ENCODE measurements at regions not wholly inside any gene's neighbourhood (a gene's known extent, or its start where the extent isn't known, plus 50 kb on each side); places are given as distances from the start of the nearest gene placed in this dataset.
"Not testable (repeated sequence)": the region's sequence is repeated elsewhere in the genome, so short reads cannot be mapped to it uniquely, and the experiment has no call there.

DNA sequence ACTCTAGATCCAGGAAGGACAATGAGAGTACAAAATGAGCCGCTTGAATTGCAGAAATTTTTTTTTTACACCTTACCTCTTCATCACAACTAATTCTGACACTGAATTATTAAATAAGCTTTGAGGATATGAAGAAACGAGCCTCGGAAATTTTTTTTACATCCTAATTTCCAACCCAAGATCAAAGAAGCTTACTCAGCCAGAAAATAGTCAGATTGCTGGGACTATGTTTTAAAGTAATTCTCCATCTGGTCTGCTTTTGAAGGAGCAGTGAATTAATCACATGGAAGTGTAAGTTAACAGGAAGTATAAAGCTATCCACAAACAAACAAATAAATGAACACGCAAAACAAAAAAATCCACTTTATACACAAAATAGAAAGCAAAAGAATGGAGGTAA is 437.0 kb upstream of the KCNMB2 start:
- DNase-seq (ENCODE audit: low spot score) = no peak

DNA sequence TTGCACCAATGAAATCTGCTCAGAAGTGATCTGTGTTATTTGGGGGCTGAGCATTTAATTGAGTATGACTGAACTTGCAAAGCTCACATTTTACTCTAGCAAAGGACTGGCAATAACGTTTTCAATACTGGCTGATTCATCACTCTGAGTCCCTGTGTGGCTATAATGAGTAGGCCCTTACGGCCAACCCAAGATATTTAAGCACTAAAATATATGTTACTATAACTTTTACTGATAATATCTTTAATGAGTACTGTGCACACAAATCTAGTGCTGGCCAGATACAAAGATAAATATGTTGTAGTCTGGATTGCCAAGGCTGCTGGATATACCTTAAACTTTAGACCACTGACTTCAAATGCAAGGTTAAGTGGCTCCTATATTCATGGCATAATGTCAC is 436.4 kb upstream of the KCNMB2 start:
- no peak for DNase-seq (ENCODE audit: low spot score)

DNA sequence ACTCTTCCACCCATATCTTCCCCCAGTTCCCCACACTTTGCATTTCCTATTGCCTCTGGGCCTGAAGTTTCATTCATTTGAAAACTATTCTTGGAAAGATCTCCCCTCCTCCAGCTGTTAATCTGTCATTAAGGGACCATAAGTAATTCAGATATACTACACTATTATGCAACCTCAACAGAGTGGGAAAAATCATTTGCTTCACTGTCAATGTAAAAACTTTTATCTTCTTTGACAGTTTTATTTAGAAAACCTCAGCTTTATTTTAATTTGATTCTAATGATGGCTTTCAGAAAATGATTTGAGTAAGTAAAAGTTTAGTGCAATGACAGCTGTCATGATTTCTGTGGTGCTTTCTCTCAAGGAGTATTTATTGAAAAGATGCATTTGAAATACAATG is 435.3 kb upstream of the KCNMB2 start:
- no peak for DNase-seq (ENCODE audit: low spot score)

DNA sequence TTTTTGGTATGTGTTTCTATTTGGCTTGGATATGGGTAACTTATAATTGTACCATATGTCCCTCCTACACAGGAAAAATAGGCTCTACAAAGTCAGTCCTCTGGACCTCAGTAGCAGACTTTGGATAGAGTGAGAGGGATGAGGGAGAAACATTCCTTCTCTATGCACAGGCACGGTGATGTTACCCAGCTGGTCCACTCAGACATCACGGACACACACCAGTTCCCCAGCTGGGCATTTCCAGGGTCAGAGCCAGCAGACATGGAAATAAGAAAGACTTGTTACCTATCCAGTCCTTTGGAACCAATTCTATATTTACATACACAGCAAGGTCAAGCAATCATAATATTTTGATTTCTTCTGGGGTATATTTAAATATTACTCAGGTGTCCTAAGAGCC is 433.1 kb upstream of the KCNMB2 start:
- DNase-seq (ENCODE audit: low spot score) = no peak

DNA sequence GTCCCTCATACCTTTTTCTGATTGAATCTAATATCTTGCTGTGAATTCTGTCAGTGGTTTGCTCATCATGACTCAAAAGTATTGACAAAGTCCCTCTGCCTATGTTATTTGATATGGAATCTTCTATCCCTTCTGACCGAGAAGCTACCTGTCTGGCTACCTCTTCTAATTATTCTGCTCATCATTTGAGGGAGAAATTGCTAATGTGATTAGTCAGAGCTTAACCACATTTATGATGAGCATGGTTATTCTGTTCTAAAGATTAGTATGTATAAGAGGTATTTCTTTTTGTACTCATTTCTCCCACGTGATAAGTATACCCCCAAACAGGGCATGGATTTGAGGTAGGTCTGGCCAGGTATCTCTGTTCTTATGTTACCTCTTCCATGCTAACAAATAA is 428.4 kb upstream of the KCNMB2 start:
- no peak for DNase-seq (ENCODE audit: low spot score)

DNA sequence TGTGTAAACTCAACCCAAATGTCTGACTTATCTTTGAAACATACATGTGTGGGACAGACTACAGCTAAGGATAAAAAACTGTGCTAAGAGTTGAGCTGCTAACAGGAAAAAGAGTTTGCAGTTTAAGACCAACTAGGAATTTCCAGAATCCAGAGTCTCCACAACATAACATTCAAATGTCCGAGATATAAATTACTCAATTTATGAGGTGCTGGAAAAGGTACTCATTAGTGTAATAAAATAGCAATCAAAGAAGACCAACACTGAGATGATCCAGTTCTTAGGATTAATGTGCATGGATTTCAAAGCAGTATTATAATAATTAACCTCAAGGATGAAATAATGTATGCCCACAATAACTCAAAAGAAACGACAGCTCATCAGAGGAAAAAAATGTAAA is 426.5 kb upstream of the KCNMB2 start:
- DNase-seq (ENCODE audit: low spot score) = no peak

DNA sequence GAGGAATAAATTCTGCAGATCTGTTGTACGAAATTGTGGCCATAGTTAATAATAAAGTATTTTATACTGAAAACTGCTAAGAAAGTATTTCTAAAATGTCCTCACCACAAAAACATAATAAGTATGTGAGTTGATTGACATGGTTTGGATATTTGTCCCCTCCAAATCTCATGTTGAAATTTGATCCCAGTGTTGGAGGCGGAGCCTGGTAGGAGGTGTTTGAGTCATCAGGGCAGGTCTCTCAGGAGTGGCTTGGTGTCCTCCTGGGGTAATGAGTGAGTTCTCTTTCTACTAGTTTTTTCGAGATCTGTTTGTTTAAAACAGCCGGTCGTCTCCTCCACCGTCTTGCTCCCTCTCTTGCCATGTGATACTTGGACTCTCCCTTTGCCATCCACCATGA is 424.1 kb upstream of the KCNMB2 start:
- DNase-seq (ENCODE audit: low spot score) = no peak

DNA sequence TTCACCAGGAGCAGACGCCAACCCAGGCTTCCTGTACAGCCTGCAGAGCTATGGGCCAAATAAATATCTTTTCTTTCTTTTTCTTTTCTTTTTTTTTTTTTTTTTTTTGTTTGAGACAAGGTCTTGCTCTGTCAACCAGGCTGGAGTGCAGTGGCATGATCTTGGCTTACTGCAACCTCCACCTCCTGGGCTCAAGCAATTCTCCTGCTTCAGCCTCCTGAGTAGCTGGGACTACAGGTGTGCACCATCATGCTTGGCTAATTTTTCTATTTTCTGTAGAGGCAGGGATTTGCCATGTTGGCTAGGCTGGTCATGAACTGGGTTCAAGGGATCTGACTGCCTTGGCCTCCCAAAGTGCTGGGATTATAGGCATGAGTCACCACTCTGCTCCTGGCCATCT is 423.7 kb upstream of the KCNMB2 start:
- DNase-seq (ENCODE audit: low spot score) = not testable (repeated sequence)

DNA sequence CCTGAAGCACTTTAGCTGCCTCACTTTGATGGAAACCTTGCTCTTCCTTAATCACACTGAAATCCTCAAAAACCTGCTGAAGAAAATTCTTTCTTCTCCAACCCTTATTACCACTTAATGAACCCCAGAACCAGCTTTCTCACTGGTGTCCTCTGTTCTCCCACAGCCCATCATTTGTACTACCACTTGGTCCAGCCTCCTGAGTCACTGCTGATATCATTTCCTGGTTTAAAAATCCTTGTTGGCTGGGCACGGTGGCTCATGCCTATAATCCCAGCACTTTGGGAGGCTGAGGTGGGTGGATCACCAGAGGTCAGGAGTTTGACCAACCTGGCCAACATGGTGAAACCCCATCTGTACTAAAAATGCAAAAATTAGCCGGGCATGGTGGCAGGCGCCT is 418.6 kb upstream of the KCNMB2 start:
- no peak for DNase-seq (ENCODE audit: low spot score)

DNA sequence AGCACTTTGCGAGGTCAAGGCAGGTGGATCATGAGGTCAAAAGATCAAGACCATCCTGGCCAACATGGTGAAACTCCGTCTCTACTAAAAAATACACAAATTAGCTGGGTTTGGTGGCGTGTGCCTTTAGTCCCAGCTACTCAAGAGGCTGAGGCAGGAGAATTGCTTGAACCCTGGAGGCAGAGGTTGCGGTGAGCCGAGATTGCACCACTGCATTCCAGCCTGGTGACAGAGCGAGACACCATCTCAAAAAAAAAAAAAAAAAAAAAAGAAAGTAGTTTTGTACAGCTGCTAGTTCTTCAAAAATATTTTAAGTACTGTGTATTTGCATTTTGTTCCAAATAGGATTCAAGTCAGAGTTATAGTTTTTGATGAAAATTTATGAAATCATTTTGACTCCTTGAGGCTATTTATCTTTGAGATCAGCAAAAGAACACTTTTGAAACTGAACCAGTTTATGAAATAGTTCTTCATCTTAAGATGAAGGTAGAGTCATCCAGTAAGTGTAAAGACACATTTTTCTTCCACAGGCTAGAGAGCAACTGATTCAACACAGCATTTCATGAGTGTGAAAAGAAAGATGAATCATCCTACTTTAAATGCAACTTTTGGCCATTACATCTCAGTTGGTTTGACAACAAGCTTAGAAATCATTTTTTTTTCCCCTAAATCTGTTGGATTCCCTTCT is 416.5 kb upstream of the KCNMB2 start:
- not testable (repeated sequence) for DNase-seq (ENCODE audit: low spot score)

DNA sequence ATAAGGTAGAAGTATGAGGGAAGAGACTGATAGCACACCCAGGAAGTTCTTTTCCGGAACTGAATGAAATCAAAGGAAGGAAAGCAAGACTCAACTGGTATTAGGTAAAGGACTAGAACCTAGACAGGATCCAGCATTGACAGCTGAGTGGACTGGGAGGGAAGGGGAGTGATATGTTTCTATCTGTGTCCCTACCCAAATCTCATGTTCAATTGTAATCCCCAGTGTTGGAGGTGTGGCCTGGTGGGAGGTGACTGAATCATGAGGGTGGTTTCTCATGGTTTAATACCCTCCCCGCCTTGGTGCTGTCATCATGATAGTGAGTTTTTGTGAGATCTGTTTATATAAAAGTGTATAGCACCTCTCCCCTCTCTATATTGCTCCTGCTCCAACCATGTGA is 415.9 kb upstream of the KCNMB2 start:
- DNase-seq (ENCODE audit: low spot score) = no peak

DNA sequence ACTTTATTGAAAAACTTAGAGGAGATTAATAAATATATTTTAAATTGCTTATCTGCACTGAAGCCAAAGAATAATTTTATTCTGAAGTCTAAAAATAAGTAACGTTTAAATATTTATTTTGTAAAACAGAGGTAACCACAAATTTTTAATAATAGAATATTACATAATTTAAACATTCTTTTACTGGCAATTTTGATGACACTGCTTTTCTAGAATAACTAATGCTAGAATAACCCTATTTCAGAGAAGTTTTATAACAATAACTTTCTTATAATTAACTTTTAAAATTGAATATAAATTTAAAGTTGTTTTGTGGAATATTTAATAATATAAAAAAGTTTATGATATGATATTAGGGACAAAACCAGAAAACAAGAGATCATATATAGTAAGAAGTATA is 409.6 kb upstream of the KCNMB2 start:
- DNase-seq (ENCODE audit: low spot score) = no peak

DNA sequence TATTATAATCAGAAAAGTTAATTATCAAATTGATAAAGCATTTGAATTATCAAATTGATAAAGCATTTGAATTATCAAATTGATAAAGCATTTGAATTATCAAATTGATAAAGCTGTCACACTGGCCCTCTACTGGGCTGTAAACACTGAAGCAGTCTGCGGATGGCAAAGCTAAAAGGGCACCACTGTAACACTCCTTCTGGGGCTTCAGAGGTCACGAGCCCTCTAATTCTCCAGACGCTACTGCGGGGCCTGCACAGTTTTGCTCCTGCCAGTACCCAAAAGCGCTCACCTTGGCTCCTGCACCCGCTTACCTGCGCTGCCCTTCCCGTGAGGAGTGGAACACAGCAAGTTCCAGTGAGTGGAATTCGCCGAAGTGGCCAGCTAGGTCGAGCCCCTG is 409.0 kb upstream of the KCNMB2 start:
- DNase-seq (ENCODE audit: low spot score) = no peak

DNA sequence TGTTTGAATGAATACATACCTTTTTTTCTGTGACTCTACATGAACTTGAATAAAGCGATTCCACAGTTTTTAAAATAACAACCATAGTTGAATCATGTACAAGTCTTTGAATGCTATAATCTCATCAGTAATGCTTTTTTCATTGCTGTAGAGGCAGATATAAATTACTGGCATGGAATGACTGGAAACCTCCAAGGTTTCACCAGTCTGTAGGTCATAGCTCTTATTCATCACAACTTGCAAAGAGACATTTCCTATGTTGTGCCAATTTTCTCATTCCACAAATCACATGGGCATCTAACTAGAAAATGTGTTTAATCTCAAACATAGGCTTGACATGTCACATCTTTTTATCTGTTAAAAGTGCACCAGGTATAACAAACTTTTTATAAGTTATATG is 407.1 kb upstream of the KCNMB2 start:
- no peak for DNase-seq (ENCODE audit: low spot score)

DNA sequence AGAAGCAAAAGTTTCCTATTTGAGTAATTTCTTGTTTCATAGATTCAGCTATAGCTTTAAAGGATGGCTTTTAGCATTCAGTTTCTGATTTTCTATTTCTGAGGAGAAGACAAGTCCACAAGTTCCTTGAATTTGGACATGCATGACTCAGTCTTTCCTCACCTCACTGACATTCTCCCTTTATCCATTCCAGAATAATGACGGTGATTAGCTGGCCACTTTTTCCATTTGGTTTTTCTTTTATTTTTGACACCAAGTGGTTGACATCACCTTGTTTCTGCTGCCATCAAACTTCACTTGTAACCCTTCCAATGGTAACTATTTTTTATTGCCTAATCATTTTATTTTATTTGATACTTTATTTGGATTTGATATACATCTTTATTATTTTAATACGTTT is 404.4 kb upstream of the KCNMB2 start:
- DNase-seq (ENCODE audit: low spot score) = no peak

DNA sequence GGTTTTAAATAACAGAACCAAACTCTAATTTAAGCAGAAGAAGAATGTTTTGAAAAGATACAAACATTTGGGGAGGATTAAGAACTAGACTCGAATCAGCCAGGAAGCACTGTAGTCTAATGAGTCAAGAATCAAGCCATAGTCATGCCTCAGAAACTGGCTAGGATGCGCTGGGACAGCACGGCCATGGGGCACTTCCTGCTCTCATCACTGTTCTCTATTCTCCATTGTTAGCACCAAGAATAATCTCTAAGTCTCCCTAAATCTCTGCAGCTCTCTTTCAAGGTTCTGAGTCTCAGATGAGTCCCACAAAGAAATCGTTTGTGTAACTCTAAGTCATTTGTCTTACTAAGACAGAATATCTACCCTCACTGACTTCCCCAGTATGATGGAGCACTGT is 399.0 kb upstream of the KCNMB2 start:
- peak; percentile 20 for DNase-seq (ENCODE audit: low spot score)

DNA sequence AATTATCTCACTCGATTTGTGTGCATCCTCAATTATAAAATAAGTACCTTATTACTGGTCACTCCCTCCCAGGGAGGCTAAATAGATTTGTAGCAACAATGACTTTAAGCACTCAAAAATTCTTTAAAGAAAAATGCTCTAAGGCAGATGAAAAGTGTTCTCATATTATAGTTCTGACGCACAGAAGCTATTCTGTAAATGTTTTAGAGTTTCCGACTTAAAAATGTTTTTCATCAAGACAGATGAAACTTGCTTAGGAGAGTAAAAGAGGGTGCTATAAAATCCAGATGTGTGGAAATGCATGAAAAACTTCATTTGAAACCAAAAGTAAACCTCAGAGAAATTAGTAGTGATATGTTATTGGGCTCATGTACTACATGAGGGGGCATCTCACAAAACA is 398.4 kb upstream of the KCNMB2 start:
- DNase-seq (ENCODE audit: low spot score) = no peak

DNA sequence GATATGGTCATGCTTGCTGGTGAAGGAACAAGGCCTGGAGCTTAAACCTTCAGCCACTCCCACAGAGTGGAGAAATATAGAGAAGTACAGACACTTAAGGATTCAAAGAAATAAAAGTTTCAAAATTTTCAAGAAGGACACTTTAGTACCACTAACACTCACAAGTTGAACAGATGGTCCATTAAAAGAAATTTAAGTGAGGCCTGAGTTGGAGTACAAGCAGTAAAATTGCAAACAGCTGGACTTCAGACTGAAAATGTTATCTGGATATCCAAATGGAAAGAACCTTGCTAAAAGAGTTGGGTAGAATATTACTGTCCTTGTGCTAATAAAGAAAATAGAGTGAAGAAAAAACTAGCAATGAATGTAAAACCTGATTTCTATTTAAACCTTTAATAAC is 397.1 kb upstream of the KCNMB2 start:
- DNase-seq (ENCODE audit: low spot score) = no peak

DNA sequence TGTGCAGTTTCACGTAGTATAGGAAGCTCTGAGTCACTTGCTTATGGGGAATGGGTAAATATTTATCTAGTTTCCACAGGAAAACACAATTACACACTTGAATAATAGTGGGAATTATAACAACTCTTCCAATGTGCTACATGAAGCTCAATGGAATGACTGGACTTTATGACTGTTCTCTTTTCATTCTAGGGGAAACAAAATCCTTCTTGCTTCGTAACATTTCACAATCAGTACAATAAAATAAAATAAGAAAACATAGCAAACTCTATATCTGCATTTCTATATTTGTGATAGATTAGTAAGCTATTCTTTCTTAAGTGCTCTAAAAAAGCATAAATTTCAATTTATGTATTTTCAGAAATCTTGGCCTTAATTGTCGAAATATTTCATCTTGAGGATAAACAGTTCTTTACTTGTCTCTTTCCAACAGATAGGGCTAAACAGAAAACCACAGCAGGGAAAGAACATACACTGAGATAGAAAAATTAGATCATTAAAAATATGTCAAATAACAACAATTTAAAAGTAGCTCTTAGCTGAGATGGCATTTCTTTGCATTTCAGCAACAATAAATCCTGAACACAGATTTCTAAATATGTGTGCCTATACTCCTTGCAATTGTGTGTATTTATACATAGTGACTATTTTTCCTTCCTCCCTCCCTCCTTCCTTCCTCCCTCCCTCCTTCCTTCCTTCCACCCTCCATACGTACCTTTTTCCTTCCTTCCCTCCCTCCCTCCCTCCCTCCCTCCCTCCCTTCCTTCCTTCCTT is 395.5 kb upstream of the KCNMB2 start:
- DNase-seq (ENCODE audit: low spot score) = no peak

DNA sequence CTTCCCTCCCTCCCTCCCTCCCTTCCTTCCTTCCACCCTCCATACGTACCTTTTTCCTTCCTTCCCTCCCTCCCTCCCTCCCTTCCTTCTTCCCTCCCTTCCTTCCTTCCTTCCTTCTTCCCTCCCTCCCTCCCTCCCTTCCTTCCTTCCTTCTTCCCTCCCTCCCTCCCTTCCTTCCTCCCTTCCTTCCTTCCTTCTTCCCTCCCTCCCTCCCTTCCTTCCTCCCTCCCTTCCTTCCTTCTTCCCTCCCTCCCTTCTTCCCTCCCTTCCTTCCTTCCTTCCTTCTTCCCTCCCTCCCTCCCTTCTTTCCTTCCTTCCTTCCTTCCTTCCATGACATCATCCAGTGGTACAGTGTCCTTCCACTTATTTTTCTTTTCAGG is 394.9 kb upstream of the KCNMB2 start:
- not testable (repeated sequence) for DNase-seq (ENCODE audit: low spot score)

DNA sequence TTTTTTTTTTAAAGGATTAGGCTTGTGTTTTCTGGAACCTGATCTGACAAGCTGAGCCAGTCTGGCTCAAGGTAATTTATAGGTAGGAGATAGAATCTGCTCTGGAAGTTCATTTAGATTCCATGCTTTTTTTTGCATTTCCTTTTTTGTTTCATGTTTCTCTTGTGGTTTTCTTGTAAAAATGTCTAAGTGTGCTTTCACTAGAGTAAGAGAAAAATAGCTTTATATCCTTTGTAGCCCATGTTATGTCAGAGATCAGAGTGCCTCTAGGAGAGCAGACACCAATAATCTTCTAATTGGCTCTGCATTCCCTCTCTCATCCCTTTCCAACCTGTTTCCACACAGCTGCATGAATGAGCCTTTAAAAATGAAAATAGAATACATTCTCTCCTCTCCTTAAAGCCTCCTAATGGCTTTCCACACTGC is 389.8 kb upstream of the KCNMB2 start:
- no peak for DNase-seq (ENCODE audit: low spot score)

DNA sequence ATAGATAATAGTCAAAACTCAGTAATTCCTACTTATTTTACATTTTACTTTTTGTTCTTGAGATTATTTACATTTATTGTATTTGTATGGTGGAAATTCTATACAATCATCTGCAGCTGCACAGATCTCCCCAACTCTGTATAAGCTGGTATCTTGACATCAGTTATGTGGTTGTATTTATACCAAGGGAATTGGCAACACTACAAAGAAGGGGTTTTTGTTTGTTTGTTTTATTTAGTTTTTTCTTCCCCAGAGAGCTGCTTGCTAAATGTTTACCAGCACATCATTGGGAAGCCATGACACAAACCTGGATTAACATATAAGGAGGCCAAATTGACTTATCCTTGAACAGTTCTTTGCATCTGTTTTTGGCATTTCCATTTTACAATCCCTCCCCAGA is 389.2 kb upstream of the KCNMB2 start:
- no peak for DNase-seq (ENCODE audit: low spot score)

DNA sequence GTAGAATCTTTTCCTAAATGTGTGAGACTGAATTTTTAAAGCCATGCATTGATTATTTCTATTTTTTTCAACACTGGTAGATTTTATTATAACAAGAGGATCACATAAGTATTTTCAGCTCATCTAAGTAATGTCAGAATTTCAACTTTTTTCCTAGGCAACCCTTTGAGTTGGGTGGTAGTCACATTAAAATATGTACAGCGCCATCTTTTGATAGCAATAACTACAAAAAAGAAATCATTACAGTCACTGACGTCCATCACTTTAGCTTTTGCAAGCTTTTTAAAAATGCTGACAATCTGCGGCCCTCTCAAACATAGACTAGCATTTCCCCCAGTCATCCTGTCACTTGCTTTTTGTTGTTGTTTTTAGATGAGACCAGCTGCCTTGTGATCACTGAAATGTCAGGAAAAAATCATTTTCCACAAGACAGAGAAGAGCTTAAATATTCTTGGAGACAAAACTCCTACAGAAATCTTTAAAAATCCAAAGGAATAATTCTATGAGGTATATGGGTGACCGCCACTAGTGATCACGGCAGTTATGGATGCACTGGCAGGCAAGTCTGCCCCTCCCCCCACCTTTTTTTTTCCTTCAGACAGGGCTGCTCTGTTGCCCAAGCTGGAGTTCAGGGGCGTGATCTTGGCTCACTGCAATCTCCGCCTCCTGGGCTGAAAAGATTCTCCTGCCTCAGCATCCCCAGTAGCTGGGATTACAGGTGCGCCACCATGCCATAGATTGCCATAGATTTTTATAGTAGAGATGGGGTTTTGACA is 384.0 kb upstream of the KCNMB2 start:
- no peak for DNase-seq (ENCODE audit: low spot score)

Measured in pons (tissue), 1 donor.